DOHH2 (cell line): ENCODE measurements at regions not wholly inside any gene's neighbourhood (a gene's known extent, or its start where the extent isn't known, plus 50 kb on each side); places are given as distances from the start of the nearest gene placed in this dataset.
"Not testable (repeated sequence)": the region's sequence is repeated elsewhere in the genome, so short reads cannot be mapped to it uniquely, and the experiment has no call there.

Source experiments
- H3F3A ChIP-seq: fragments of 200-600 bp; sonication (generic), shearing (Covaris generic); 2 replicates; pipeline ENCODE4 v1.6.0; 2016; ENCODE audit warnings: antibody characterized with exemption, mild to moderate bottlenecking; ENCODE audit not compliant: control insufficient read depth, insufficient read depth
- H3K27ac ChIP-seq: fragments of 200-600 bp; sonication (generic); 2 replicates; pipeline ENCODE4 v1.5.1; 2014; ENCODE audit warnings: low read depth, mild to moderate bottlenecking, low read length, moderate library complexity
- H3K27me3 ChIP-seq: fragments of 200-600 bp; sonication (generic); 2 replicates; pipeline ENCODE4 v1.6.1; 2014; ENCODE audit warnings: mild to moderate bottlenecking, low read length, mixed read lengths; ENCODE audit not compliant: control insufficient read depth
- H3K36me3 ChIP-seq: fragments of 200-600 bp; sonication (generic); 2 replicates; pipeline ENCODE4 v1.6.1; 2014; ENCODE audit warnings: mild to moderate bottlenecking, low read length, moderate library complexity, mixed read lengths; ENCODE audit not compliant: control insufficient read depth
- H3K4me1 ChIP-seq: fragments of 200-600 bp; sonication (generic); 2 replicates; pipeline ENCODE4 v1.6.1; 2014; ENCODE audit warnings: mild to moderate bottlenecking, low read length, mixed read lengths; ENCODE audit not compliant: control insufficient read depth
- H3K4me2 ChIP-seq: fragments of 200-600 bp; sonication (generic); 2 replicates; pipeline ENCODE4 v1.6.0; 2014; ENCODE audit warnings: mild to moderate bottlenecking, low read length, moderate library complexity
- H3K4me3 ChIP-seq: fragments of 200-600 bp; sonication (generic); 2 replicates; pipeline ENCODE4 v1.5.1; 2014; ENCODE audit warnings: mild to moderate bottlenecking, low read length, mixed read lengths
- H3K79me2 ChIP-seq: fragments of 200-600 bp; sonication (generic); 2 replicates; pipeline ENCODE4 v1.6.1; 2014; ENCODE audit warnings: mild to moderate bottlenecking, low read length, mixed read lengths; ENCODE audit not compliant: control insufficient read depth
- H3K9me2 ChIP-seq: fragments of 200-600 bp; sonication (generic); replicated peaks from 2 replicates; pipeline ENCODE4 v1.6.1; 2014; ENCODE audit warnings: mild to moderate bottlenecking, low read length, mixed read lengths; ENCODE audit not compliant: control insufficient read depth
- H3K9me3 ChIP-seq: fragments of 200-600 bp; sonication (generic); 2 replicates; pipeline ENCODE4 v1.6.1; 2014; ENCODE audit warnings: antibody characterized with exemption, low read length, mixed read lengths; ENCODE audit not compliant: control insufficient read depth, insufficient read depth
- H4K20me1 ChIP-seq: fragments of 200-600 bp; sonication (generic); 2 replicates; pipeline ENCODE4 v1.6.0; 2014; ENCODE audit warnings: low read depth, mild to moderate bottlenecking, antibody characterized with exemption, low read length, moderate library complexity; ENCODE audit not compliant: control insufficient read depth, insufficient read depth
- EZH2phosphoT487 ChIP-seq: fragments of 200-600 bp; sonication (generic); IDR thresholded peaks from 2 replicates; pipeline ENCODE4 v1.6.1; 2017; ENCODE audit warnings: borderline replicate concordance, mild to moderate bottlenecking, antibody characterized with exemption, low read length, moderate library complexity, mixed read lengths
- TF ChIP-seq, protein P1 (sequence below): fragments of 200-600 bp; sonication (generic); IDR thresholded peaks from one replicate; pipeline ENCODE4 v1.5.1; 2014; ENCODE audit warnings: antibody characterized with exemption, mild to moderate bottlenecking, low read depth, low read length; ENCODE audit not compliant: poor library complexity, severe bottlenecking

DNA sequence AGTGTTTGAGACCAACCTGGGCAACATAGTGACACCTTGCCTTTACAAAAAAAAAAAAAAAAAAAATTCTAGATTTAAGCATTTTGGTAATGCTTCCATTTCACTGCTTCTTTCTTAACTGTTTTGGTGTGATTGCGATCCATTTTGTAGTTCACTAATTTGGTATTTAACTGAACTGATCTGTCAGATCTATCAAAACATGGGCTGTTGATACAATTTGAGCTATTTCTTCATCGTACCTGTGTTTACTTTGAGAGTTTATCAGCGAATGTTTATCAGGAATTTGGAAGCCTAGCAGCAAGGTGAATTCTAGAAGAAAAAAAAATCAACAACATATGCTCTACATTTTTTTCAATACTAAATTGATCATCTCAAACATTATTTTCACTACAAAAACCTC is 864.9 kb upstream of the WWC1 start:
- H3K4me2 ChIP-seq, result no peak overlapping the region
- no peaks in the 10 kb centered on the region for H4K20me1 ChIP-seq
- no peaks in the 10 kb centered on the region for H3K4me1 ChIP-seq
- H3K9me3 ChIP-seq, result no peaks in the 10 kb centered on the region
- TF ChIP-seq EZH2phosphoT487, result no peak
- TF ChIP-seq, protein P1, sequence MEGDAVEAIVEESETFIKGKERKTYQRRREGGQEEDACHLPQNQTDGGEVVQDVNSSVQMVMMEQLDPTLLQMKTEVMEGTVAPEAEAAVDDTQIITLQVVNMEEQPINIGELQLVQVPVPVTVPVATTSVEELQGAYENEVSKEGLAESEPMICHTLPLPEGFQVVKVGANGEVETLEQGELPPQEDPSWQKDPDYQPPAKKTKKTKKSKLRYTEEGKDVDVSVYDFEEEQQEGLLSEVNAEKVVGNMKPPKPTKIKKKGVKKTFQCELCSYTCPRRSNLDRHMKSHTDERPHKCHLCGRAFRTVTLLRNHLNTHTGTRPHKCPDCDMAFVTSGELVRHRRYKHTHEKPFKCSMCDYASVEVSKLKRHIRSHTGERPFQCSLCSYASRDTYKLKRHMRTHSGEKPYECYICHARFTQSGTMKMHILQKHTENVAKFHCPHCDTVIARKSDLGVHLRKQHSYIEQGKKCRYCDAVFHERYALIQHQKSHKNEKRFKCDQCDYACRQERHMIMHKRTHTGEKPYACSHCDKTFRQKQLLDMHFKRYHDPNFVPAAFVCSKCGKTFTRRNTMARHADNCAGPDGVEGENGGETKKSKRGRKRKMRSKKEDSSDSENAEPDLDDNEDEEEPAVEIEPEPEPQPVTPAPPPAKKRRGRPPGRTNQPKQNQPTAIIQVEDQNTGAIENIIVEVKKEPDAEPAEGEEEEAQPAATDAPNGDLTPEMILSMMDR, result no peak
- H3F3A ChIP-seq, result no peaks in the 10 kb centered on the region
- no peaks in the 10 kb centered on the region for H3K36me3 ChIP-seq
- H3K27me3 ChIP-seq, result no peaks in the 10 kb centered on the region
- H3K9me2 ChIP-seq, result no peaks in the 10 kb centered on the region
- no peak overlapping the region for H3K27ac ChIP-seq
- no peaks in the 10 kb centered on the region for H3K79me2 ChIP-seq
- H3K4me3 ChIP-seq, result no peak overlapping the region

DNA sequence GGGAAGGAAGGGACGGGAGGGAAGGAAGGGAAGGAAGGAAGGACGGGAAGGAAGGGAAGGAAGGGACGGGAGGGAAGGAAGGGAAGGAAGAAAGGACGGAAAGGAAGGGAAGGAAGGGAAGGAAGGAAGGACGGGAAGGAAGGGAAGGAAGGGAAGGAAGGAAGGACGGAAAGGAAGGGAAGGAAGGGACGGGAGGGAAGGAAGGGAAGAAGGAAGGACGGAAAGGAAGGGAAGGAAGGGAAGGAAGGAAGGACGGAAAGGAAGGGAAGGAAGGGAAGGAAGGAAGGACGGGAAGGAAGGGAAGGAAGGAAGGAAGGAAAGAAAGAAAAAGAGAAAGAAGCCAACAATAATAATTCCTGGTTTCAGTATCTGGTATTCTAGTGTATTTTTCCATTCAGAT is 863.8 kb upstream of the WWC1 start:
- H3K79me2 ChIP-seq, H3K9me2 ChIP-seq, H3F3A ChIP-seq, H3K4me1 ChIP-seq, H3K27ac ChIP-seq, H3K9me3 ChIP-seq, H3K4me2 ChIP-seq, H3K36me3 ChIP-seq, H3K4me3 ChIP-seq, H4K20me1 ChIP-seq, H3K27me3 ChIP-seq: not testable (repeated sequence)

DNA sequence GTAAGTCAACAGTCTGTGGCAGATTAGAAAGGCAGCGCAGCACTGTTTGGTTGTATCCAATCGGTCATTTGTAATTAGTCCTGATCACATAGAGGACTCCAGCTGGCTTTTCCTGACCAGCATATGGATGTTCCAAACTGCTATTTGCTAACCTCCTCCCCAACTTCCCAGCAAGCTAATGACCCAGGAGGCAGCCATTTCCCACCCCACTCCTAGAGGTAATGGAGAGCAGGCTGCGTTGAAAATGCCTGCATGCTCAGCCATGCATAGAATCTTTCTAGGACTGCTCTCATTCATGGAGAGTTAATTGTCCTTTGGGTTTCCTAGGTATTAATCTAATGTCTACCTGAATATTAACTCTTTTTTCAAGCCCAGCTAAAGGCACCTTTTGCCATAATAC is 850.6 kb upstream of the WWC1 start:
- Histone ChIP-seq H3F3A (no peaks in the 10 kb centered on the region), H3K9me2 (no peaks in the 10 kb centered on the region), H3K27ac (no peak overlapping the region), H3K36me3 (no peaks in the 10 kb centered on the region), H4K20me1 (no peaks in the 10 kb centered on the region), H3K4me3 (no peak overlapping the region), H3K27me3 (no peaks in the 10 kb centered on the region), H3K9me3 (no peaks in the 10 kb centered on the region), H3K4me1 (no peaks in the 10 kb centered on the region), H3K4me2 (no peak overlapping the region), H3K79me2 (no peaks in the 10 kb centered on the region)
- no peak for TF ChIP-seq EZH2phosphoT487
- TF ChIP-seq, protein P1, result no peak

DNA sequence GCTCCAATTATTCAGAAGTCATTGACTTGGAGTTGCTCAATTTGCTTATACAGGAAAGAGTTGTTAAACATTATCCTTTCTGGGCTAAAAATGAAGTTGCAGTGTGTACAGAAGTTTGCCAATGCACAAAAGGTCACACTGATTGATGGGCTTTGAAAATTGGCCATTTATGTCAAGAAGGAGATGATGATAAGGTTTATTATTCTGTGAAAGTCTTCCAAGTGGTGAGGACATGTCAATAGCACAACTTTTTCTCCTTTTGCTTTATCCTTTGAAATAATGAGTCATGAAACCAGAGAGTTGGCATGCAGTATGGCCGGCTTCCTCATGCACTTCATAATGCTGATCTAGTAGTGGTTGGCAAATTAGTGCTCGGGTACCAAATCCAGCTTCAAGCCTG is 848.5 kb upstream of the WWC1 start:
- no peaks in the 10 kb centered on the region for H3K79me2 ChIP-seq
- H3K36me3 ChIP-seq, result no peaks in the 10 kb centered on the region
- no peak overlapping the region for H3K27ac ChIP-seq
- no peaks in the 10 kb centered on the region for H3K27me3 ChIP-seq
- no peaks in the 10 kb centered on the region for H3K9me3 ChIP-seq
- no peaks in the 10 kb centered on the region for H3F3A ChIP-seq
- no peaks in the 10 kb centered on the region for H3K9me2 ChIP-seq
- no peaks in the 10 kb centered on the region for H4K20me1 ChIP-seq
- H3K4me1 ChIP-seq, result no peaks in the 10 kb centered on the region
- no peak overlapping the region for H3K4me2 ChIP-seq
- H3K4me3 ChIP-seq, result no peak overlapping the region
- TF ChIP-seq, protein P1, result no peak
- TF ChIP-seq EZH2phosphoT487, result no peak
